WTC11 (cell line): ENCODE measurements at regions not wholly inside any gene's neighbourhood (a gene's known extent, or its start where the extent isn't known, plus 50 kb on each side); places are given as distances from the start of the nearest gene placed in this dataset.

Experiments used
- ATAC-seq: fragments of 200-7000 bp; cut with Tn5 transposase; 2 replicates; pipeline ENCODE4 v1.10.0; 2021; ENCODE audit warnings: mild to moderate bottlenecking, moderate library complexity
- CTCF ChIA-PET: fragments of 300-600 bp; sonication (Branson Sonifier 250); formaldehyde crosslinking; loops from one replicate; lab custom pipeline; 2021; ENCODE audit warnings: antibody characterized with exemption; lab: Charles Lee
- POLR2A ChIA-PET: fragments of 350-600 bp; sonication (Branson Sonifier 250); formaldehyde crosslinking; loops from one replicate; lab custom pipeline; 2021; ENCODE audit warnings: antibody characterized with exemption; lab: Charles Lee
- DNase-seq: peaks from one replicate; pipeline ENCODE4 v3.0.0; 2021; ENCODE audit warnings: low spot score
- H3K27ac Mint-ChIP-seq: 2 replicates; pipeline ENCODE4 v1.8.0; 2021; ENCODE audit warnings: mixed read lengths
- H3K27me3 Mint-ChIP-seq: 2 replicates; pipeline ENCODE4 v1.8.0; 2021; ENCODE audit warnings: low read depth, mild to moderate bottlenecking, moderate library complexity, mixed read lengths
- H3K36me3 Mint-ChIP-seq: 2 replicates; pipeline ENCODE4 v1.8.0; 2021; ENCODE audit warnings: mixed read lengths
- H3K4me1 Mint-ChIP-seq: 2 replicates; pipeline ENCODE4 v1.8.0; 2022; ENCODE audit warnings: mixed read lengths
- H3K4me3 Mint-ChIP-seq: 2 replicates; pipeline ENCODE4 v1.8.0; 2021; ENCODE audit warnings: mild to moderate bottlenecking, moderate library complexity, mixed read lengths
- H3K9me3 Mint-ChIP-seq: 2 replicates; pipeline ENCODE4 v1.8.0; 2021; ENCODE audit warnings: mixed read lengths
- AFF4 ChIP-seq: sonication (generic); formaldehyde crosslinking; IDR thresholded peaks from 2 replicates; pipeline ENCODE4 v1.8.1; 2023; ENCODE audit warnings: mild to moderate bottlenecking, missing genetic modification reagents, borderline replicate concordance
- AR ChIP-seq: fragments of 250-450 bp; sonication (Bioruptor Pico); IDR thresholded peaks from 2 replicates; pipeline ENCODE4 v1.9.0; 2021; ENCODE audit warnings: mild to moderate bottlenecking
- ARID4B ChIP-seq: sonication (generic); formaldehyde crosslinking; IDR thresholded peaks from 2 replicates; pipeline ENCODE4 v1.8.0; 2023; ENCODE audit warnings: missing genetic modification reagents, mild to moderate bottlenecking, borderline replicate concordance
- ATF2 ChIP-seq: sonication (generic); formaldehyde crosslinking; IDR thresholded peaks from 2 replicates; pipeline ENCODE4 v1.8.1; 2022; ENCODE audit warnings: low read depth, missing genetic modification reagents, borderline replicate concordance
- CTCF ChIP-seq: fragments of 200-600 bp; IDR thresholded peaks from 2 replicates; pipeline ENCODE4 v1.8.0; 2022; ENCODE audit warnings: antibody characterized with exemption
- E2F1 ChIP-seq: sonication (generic); formaldehyde crosslinking; IDR thresholded peaks from 2 replicates; pipeline ENCODE4 v1.8.0; 2022; ENCODE audit warnings: mild to moderate bottlenecking, missing genetic modification reagents
- ETV6 ChIP-seq: sonication (generic); formaldehyde crosslinking; IDR thresholded peaks from 2 replicates; pipeline ENCODE4 v1.8.1; 2022; ENCODE audit warnings: mild to moderate bottlenecking, missing genetic modification reagents
- IRF2 ChIP-seq: sonication (generic); formaldehyde crosslinking; IDR thresholded peaks from 2 replicates; pipeline ENCODE4 v1.8.0; 2022; ENCODE audit warnings: low read depth, missing genetic modification reagents, borderline replicate concordance
- KAT7 ChIP-seq: sonication (generic); formaldehyde crosslinking; IDR thresholded peaks from 2 replicates; pipeline ENCODE4 v1.8.1; 2023; ENCODE audit warnings: missing genetic modification reagents, mild to moderate bottlenecking, borderline replicate concordance
- NR2C2 ChIP-seq: sonication (generic); formaldehyde crosslinking; IDR thresholded peaks from 2 replicates; pipeline ENCODE4 v1.8.0; 2022; ENCODE audit warnings: mild to moderate bottlenecking, missing genetic modification reagents
- PRRX2 ChIP-seq: fragments of 250-450 bp; sonication (Bioruptor Pico); IDR thresholded peaks from 2 replicates; pipeline ENCODE4 v1.8.0; 2021; ENCODE audit warnings: mild to moderate bottlenecking
- RELA ChIP-seq: sonication (generic); formaldehyde crosslinking; IDR thresholded peaks from 2 replicates; pipeline ENCODE4 v1.8.1; 2022; ENCODE audit warnings: missing genetic modification reagents, mild to moderate bottlenecking, borderline replicate concordance
- RORB ChIP-seq: fragments of 250-450 bp; sonication (Bioruptor Pico); IDR thresholded peaks from 2 replicates; pipeline ENCODE4 v1.9.0; 2021; ENCODE audit warnings: mild to moderate bottlenecking
- TEAD1 ChIP-seq: sonication (generic); formaldehyde crosslinking; IDR thresholded peaks from 2 replicates; pipeline ENCODE4 v1.8.0; 2022; ENCODE audit warnings: mild to moderate bottlenecking, missing genetic modification reagents
- USF1 ChIP-seq: sonication (generic); formaldehyde crosslinking; IDR thresholded peaks from 2 replicates; pipeline ENCODE4 v1.8.0; 2022; ENCODE audit warnings: mild to moderate bottlenecking, missing genetic modification reagents
- ZNF219 ChIP-seq: sonication (generic); formaldehyde crosslinking; IDR thresholded peaks from 2 replicates; pipeline ENCODE4 v1.8.0; 2023; ENCODE audit warnings: missing genetic modification reagents, mild to moderate bottlenecking, borderline replicate concordance
- ZNF232 ChIP-seq: sonication (generic); formaldehyde crosslinking; IDR thresholded peaks from 2 replicates; pipeline ENCODE4 v1.8.0; 2022; ENCODE audit warnings: mild to moderate bottlenecking, missing genetic modification reagents
- ZNF423 ChIP-seq: fragments of 250-450 bp; sonication (Bioruptor Pico); IDR thresholded peaks from 2 replicates; pipeline ENCODE4 v2.1.2; 2022; ENCODE audit warnings: mild to moderate bottlenecking, moderate library complexity
- ZNF671 ChIP-seq: fragments of 250-450 bp; sonication (Bioruptor Pico); IDR thresholded peaks from 2 replicates; pipeline ENCODE4 v1.8.0; 2021; ENCODE audit warnings: mild to moderate bottlenecking

- TF ChIP-seq PRRX2 (CRISPR knock-in tag) (no peak), ARID4B (CRISPR knock-in tag) (no peak), RELA (CRISPR knock-in tag) (no peak), NR2C2 (no peak), ATF2 (CRISPR knock-in tag) (no peak), ZNF232 (CRISPR knock-in tag) (no peak)
Observed at GRCh38 chr3:194944526-194944925, 258.8 kb downstream of the FAM43A start (continued).

- Mint-ChIP-seq H3K27ac (no peak overlapping the region), H3K27me3 (no peaks in the 10 kb centered on the region), H3K4me1 (peaks cover 9% of the 10 kb centered on the region), H3K9me3 (peaks cover 23% of the 10 kb centered on the region), H3K4me3 (no peak overlapping the region), H3K36me3 (peaks cover 2% of the 10 kb centered on the region; the same call in 1 of the 2 replicates)
- CTCF ChIA-PET, result interaction anchor here (1.0 to 5.6 kb wide), 4 partner anchors 14 to 263 kb away, joined by 3 to 17 read pairs (median 8); no protein-coding TSS in a partner anchor
- no peak for DNase-seq
- peak; percentile 58 for ATAC-seq
- POLR2A ChIA-PET, result no interaction called here
- TF ChIP-seq RORB (CRISPR knock-in tag) (no peak), KAT7 (CRISPR knock-in tag) (no peak), AR (no peak), ETV6 (CRISPR knock-in tag) (no peak), ZNF219 (CRISPR knock-in tag) (no peak), AFF4 (CRISPR knock-in tag) (no peak), ZNF671 (CRISPR knock-in tag) (no peak), E2F1 (no peak), ZNF423 (CRISPR knock-in tag) (no peak), IRF2 (CRISPR knock-in tag) (no peak), USF1 (CRISPR knock-in tag) (no peak), CTCF (no peak), TEAD1 (CRISPR knock-in tag) (no peak)
Observed at GRCh38 chr3:194945508-194945907, 259.8 kb downstream of the FAM43A start.
